GM19238 (cell line): ENCODE measurements at regions not wholly inside any gene's neighbourhood (a gene's known extent, or its start where the extent isn't known, plus 50 kb on each side); places are given as distances from the start of the nearest gene placed in this dataset.
"Not testable (repeated sequence)": the region's sequence is repeated elsewhere in the genome, so short reads cannot be mapped to it uniquely, and the experiment has no call there.

Source experiments
- DNase-seq: peaks from one replicate; pipeline ENCODE4 v3.0.0; 2011; ENCODE audit warnings: low spot score; ENCODE audit not compliant: insufficient read length

- DNase-seq = no peak
Measured at GRCh38 chr11:112637876-112638275, 323.3 kb upstream of the NCAM1 start.

- no peak for DNase-seq
Measured at GRCh38 chr11:112639469-112639868, 321.8 kb upstream of the NCAM1 start.

- no peak for DNase-seq
Measured at GRCh38 chr11:112643416-112643815, 317.8 kb upstream of the NCAM1 start.

GRCh38 chr11:112644410-112645131 lies 316.6 kb upstream of the NCAM1 start:
- DNase-seq = no peak

GRCh38 chr11:112649856-112650255 lies 311.4 kb upstream of the NCAM1 start:
- DNase-seq = no peak

- no peak for DNase-seq
Measured at GRCh38 chr11:112650527-112650926, 310.7 kb upstream of the NCAM1 start.

- DNase-seq = no peak
Measured at GRCh38 chr11:112651386-112651785, 309.8 kb upstream of the NCAM1 start.

- DNase-seq = no peak
Measured at GRCh38 chr11:112652786-112653390, 308.3 kb upstream of the NCAM1 start.

GRCh38 chr11:112655371-112655770 lies 305.8 kb upstream of the NCAM1 start:
- DNase-seq = no peak

- DNase-seq = no peak
Measured at GRCh38 chr11:112656772-112657428, 304.3 kb upstream of the NCAM1 start.

- DNase-seq = no peak
Measured at GRCh38 chr11:112658431-112658878, 302.8 kb upstream of the NCAM1 start.

GRCh38 chr11:112661146-112661545 lies 300.1 kb upstream of the NCAM1 start:
- DNase-seq = no peak

GRCh38 chr11:112661571-112661970 lies 299.6 kb upstream of the NCAM1 start:
- DNase-seq = no peak

GRCh38 chr11:112662554-112662953 lies 298.7 kb upstream of the NCAM1 start:
- no peak for DNase-seq

GRCh38 chr11:112663947-112664634 lies 297.1 kb upstream of the NCAM1 start:
- DNase-seq = no peak

- no peak for DNase-seq
Measured at GRCh38 chr11:112665291-112665690, 295.9 kb upstream of the NCAM1 start.

GRCh38 chr11:112666253-112666652 lies 295.0 kb upstream of the NCAM1 start:
- DNase-seq = no peak

- DNase-seq = no peak
Measured at GRCh38 chr11:112670806-112671570, 290.2 kb upstream of the NCAM1 start.

GRCh38 chr11:112673401-112673800 lies 287.8 kb upstream of the NCAM1 start:
- not testable (repeated sequence) for DNase-seq

- no peak for DNase-seq
Measured at GRCh38 chr11:112685111-112685510, 276.1 kb upstream of the NCAM1 start.

GRCh38 chr11:112689851-112690250 lies 271.4 kb upstream of the NCAM1 start:
- DNase-seq = no peak
